Nucleus accumbens (tissue), 56 donors: ENCODE measurements at regions not wholly inside any gene's neighbourhood (a gene's known extent, or its start where the extent isn't known, plus 50 kb on each side); places are given as distances from the start of the nearest gene placed in this dataset.

ENCODE experiments used
- DNase-seq, 56 donors: peaks; one replicate each; lab custom pipeline; 2025; lab: John Stamatoyannopoulos, UW

DNA sequence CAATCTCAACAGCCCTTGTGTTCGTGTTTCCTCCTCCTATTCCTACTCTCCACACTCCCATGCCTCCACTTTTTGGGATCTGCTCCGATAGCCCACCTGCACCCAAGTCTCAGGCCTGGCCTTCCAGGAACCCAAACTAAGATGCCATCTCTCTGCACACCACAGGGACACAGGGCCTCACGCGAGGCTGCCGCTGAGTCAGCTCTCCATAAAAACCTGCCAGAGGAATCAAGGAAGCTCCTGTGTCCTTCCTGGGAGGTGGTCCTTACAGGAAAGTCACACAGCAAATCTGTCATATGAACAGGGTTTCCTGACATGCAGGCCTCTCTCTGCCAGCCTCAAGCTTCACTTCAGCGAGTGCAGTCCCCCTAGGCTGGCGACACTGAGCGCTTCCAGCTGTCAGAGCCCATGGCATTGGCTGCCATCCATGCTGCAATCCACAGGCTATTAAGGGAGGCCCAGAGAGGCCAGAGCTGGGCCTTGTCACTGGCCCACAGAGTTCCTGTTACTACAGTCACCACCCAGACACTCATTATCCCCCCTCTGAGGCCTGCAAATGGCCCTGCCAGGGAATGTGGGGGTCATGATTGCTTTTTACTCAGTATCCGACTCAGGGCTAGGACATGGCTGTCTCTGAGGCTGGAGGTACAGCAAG lies 151.4 kb downstream of the OAT start:
- DNase-seq: peak in 5 of 56 donors; percentile 2 to 42 (median 18)

DNA sequence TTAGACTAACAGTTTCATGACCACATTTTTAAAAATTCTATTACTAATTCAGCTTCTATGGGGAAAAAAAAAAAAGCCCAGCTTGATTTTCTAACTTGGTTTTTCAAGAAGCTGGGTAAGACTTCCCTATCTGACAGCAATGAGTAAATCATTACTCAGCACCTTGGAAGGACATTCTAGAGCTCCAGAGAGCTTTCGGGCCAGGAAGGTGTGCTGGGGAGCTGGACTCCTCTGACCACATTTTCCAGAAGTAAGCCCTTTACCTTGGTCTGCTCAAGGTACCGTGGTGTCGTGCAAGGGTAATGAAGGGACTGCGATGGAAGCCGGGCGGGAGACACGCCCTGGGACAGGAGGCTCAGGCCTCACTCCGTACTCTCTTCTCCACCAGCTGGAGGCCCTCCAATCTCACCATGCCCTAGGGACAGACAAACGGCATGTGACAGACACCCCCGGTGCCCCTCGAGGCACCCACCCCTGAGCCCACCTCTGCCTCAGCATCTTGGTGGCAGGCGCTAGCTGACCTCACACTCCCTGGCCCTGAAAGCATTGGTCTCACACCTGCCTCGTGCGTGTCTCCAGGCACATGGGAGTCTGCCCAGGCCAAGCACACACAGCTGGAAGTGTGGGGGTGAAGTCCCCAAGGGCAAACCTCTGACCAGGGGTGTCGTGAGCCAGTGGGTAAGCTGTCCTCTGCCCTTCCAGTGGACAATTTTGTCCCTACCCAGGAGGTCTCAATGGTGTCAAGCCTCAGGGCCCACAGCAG lies 152.1 kb downstream of the OAT start:
- DNase-seq: no peak

- DNase-seq: no peak
Observed at GRCh38 chr10:124265776-124266467, 152.8 kb downstream of the OAT start.

GRCh38 chr10:124265391-124265745 lies 153.4 kb downstream of the OAT start:
- DNase-seq: no peak

DNA sequence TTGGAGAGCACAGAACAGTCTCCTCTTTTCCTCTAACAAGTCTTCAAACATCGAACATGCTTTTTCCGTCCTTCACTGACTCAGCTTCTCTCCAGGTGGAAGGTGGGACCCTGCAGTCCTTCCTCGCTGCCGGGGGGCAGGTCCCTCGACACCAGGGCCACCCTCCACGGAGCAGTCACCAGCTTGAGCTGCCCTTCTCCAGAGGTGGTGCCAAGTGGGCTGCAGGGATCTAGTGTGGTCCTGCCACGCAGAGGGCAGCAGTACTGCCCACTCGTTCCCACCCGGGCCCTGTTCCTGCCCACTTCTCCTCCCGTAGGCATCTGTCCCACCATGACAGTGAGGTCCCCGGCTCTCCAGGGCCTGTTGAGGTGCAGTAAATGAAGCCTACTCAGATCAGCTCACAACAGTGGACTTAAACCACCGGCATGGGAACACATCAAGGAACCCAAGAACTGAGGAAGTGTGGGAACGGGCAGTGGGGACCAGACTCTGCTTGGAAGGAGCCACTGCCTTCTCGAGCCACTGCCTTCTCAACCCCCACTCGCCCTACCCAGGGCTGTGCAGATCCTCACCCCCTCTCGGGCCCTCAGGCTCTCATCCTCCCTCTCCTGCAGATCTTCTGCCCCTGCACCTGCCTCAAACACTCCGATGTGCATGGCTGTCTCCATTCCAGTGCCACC lies 153.9 kb downstream of the OAT start:
- DNase-seq: no peak

GRCh38 chr10:124264271-124264670 lies 154.5 kb downstream of the OAT start:
- DNase-seq: no peak

GRCh38 chr10:124263726-124264125 lies 155.0 kb downstream of the OAT start:
- no peak for DNase-seq

DNA sequence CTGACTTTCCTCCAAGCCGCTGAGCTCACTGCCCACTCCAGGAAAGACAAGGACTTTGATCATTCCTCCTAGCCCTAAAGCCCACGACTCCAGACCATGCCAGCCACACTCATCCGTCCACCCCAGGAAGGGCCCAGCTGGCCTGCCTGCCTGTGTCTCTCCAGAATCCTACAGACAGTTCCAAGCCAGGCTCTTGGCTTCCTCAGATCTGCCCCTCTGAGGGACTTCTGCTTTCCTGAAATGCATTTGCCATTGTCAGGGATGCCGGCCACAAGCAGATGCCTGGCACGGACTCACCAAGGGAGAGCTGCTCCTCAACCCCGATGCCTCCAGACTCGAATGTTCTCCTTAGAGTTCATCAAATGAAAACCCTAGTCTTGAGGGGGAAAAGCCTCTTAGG lies 155.8 kb downstream of the OAT start:
- no peak for DNase-seq

DNA sequence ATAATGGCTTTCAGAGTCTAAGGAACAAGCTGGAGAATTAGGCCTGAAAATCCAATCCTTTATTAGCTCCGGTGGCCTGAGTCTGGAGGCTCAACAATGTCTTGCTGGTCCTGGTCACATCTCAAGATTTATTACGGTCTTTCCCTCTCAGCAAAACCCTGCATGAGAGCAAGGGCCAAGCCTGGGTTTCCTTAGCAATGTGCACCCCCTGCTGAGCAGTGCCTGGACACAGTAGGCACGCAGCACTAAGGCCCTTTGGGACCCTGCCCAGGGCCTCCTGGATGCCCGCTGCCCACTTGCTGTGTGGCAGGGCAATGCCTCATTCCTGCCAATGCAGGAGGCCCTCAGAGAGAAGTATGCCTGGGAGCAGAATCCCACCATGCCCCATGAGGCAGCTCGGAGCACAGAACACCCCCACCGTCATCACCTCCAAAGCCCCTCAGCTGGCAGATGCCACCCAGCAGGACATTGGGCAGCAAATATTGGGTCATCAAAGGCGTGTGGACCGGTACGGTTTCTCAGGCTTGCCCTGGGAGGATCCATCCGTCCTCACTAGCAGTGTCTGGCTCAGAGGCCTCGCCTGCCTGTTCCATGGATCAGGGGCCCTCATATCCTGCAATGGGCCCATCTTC lies 156.4 kb downstream of the OAT start:
- peak in 17 of 56 donors; percentile 1 to 63 (median 21) for DNase-seq

DNA sequence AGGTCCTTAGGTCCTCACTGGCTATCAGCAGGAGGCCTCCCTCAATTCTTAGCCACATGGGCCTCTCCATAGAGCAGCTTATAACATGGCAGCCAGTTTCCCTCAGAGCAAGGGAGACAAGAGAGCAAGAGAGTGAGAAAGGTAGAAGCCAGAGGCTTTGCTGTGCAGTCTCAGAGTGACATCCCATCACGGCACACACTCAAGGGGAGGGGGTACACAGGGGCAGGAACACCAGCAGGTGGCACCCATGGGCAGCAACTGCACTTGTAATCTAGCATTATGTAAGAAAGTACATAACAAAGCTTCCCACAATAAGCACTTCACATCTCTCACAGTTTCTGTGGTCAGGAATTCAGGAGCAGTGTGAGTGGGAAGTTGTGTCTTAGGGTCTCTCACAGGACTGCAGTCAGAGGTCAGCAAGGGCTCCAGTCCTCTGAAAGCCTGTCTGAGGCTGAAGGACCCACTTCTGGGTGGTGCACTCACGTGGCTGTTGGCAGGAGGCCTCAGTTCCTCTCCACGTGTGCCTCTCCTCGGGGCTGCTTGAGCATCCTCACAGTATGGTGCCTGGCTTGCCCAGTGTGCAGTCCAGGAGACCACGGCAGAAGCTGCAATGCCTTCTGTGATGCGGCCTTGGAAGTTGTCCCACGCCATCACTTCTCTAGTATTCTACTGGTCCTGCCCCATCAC lies 159.4 kb downstream of the OAT start:
- DNase-seq: no peak

- DNase-seq: no peak
Observed at GRCh38 chr10:124257781-124258180, 160.9 kb downstream of the OAT start.

- no peak for DNase-seq
Observed at GRCh38 chr10:124256151-124256550, 162.6 kb downstream of the OAT start.

DNA sequence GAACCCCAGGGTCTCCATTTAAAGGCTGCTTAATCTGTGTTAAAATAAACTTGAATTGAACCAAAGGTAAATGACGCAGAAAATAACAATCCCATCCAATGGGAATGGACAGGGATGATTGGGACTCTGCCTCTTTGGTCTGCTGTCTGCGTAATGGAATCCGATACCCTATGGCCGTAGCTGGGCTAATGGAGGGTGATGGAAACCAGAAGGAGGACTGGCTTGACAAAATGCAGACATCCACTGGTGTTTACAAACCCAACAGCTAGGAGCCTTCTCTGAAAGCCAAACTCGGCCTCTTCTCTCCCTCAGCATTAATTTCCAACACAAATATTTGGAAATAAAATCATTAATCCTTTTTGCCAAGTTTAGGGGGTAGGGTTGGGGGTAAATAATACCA lies 162.2 kb upstream of the CHST15 start:
- no peak for DNase-seq

GRCh38 chr10:124254490-124254889 lies 161.1 kb upstream of the CHST15 start:
- DNase-seq: no peak

DNA sequence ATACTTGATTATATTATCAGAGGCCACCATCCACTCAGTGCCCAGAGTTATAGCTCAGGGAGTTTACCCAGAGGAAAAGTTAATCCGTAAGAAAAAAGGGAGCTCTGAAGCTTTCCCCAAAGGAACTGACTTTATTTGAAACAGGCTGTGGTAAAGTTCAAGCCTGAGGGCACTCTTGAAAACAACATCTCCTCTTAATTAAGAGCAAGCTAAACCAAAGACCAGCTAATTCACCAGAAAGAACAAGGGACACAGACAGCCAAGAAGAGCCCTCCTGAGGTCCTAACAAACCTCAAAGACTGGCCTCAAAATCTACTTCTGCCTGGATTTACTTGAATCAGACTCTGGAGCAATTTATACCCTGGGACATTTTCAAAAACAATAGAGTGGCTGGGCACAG lies 159.6 kb upstream of the CHST15 start:
- DNase-seq: no peak

DNA sequence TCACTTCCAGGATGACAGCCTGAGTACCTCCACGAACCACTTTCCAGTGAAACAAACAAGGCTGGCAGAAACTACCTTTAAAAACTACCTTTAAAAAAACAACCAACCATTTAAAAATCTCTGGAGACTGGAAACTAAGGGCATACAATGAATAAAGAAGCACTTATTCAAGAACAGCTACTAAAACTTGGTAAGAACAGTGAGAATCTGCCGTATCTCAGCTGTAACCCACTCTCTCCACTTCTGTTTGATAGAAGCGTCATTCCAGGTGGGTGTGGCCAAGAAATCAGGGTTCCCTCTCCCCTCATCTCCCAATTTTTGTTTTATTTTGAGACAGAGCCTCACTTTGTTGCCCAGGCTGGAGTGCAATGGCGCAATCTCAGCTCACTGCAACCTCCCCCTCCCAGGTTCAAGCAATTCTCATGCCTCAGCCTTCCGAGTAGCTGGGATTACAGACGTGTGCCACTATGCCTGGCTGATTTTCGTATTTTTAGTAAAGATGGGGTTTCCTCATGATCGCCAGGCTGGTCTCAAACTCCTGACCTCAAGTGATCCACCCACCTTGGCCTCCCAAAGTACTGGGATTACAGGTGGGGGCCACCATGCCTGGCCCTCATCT lies 158.8 kb upstream of the CHST15 start:
- no peak for DNase-seq

- no peak for DNase-seq
Observed at GRCh38 chr10:124251317-124252065, 158.1 kb upstream of the CHST15 start.

GRCh38 chr10:124250506-124250905 lies 157.1 kb upstream of the CHST15 start:
- no peak for DNase-seq
